Activated T-helper 9 cell treated with anti-CD3 and anti-CD28 coated beads, Interleukin-2, amount 50 U/mL, for 16 hours (primary cell): ENCODE measurements at regions not wholly inside any gene's neighbourhood (a gene's known extent, or its start where the extent isn't known, plus 50 kb on each side); places are given as distances from the start of the nearest gene placed in this dataset.

Experiments used
- DNase-seq: peaks from one replicate; pipeline ENCODE4 v3.0.0-alpha.2; 2020; ENCODE audit warnings: low read depth

GRCh38 chr12:32047357-32048212 lies 59.1 kb upstream of the BICD1 start:
- no peak for DNase-seq

GRCh38 chr12:32048791-32049190 lies 57.9 kb upstream of the BICD1 start:
- no peak for DNase-seq

DNA sequence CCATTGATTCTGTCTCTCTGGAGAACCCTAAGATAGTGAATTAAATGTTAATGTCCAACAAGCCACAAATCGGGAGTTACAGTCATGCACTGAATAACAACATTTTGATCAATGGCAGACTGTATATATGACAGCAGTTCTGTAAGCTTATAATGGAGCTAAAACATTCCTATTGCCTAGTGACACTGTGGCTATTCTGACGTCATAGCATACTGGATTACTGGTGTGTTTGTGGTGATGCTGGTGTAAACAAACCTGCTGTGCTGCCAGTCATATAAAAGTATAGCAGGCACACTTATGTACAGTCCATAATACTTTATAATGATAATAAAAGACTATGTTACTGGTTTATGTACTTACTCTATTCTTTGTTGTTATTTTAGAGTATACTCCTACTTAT lies 56.7 kb upstream of the BICD1 start:
- DNase-seq = no peak

DNA sequence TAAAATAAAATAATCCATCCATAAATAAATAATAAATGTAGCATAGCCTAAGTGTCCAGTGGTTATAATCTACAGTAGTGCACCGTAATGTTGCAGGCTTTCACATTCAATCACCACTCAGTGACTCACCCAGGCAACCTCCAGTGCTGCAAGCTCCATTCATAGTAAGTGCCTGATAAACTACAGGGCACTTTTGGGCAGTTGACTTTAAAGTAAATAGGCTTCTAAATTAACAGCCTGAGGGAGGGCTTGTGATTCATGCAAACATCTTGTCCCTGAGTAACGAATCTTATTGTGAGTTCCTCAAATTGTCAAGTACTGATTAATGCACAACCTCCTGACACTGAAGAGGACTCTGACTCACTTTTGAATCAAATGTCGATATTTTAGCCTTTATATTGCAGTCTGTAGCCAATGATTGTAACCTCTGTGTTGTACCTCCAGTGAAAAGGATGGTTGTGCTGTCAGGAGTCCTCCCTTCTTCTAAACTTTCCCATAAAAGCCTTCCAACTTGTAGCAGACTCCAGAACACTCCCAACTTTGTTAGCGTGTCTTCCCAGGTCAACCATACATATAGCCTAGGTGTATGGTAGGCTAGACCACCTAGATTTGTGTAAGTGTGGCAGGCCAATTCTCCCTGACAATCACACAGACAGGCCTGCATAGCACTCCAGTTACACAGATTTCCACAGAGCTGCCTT lies 55.0 kb upstream of the BICD1 start:
- no peak for DNase-seq

DNA sequence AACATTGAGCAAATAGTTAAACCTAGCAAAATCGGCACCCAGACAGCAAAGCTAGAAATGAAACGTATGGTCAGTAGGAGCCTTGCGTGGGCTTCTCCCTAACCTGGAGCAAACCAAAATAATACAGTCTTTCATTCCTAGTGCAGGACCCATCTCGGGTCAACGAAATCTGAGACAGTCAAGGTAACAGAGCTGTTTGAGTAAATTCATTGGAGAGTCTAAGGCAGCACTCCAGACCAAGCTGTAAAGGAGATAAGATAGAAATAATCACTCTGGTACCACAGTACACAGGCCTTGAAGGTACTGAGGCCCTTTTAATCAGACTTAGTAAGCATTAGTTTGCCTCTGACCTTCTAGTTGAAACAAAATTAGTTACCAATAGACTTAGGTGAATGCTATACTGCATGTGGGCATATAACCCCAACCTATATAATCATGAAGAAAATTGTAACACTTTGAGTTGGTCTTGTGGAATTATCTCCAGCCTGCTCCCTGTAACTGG lies 54.4 kb upstream of the BICD1 start:
- no peak for DNase-seq

DNA sequence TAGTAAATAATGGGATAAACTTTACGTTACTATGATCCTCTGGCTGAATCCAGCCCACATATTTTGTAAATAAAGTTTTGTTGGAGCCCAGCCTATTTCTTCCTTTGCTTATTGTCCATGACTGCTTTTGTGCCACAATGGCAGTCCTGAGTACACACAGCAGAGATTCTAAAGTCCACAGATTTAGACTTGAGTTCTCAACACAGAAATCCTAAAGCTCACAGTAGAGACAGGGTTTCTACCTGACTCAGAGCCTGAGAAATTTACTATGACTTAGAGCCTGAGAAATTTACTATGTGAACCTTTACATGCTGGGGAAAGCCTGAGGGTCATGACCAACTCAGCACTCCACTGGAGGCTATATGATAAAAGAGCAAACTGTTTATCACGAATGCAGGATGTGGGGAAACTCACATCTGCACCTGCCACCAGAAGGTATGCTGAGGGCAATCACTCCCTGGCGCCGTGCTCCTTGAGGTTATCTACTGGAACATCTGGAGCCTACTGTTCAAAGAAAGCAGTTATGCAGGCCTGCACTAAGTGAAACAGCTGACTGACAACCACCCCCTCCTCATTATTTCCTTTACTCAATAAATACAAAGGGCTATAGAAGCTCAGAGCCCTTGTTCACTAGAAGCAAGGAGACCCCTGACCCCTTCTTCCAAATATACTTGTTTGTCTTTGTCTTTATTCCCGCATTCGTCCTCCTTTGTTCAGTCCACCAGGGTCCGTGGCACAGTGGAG lies 52.6 kb upstream of the BICD1 start:
- no peak for DNase-seq
